GM13976 (cell line): ENCODE measurements at regions not wholly inside any gene's neighbourhood (a gene's known extent, or its start where the extent isn't known, plus 50 kb on each side); places are given as distances from the start of the nearest gene placed in this dataset.

Source experiments
- DNase-seq: peaks from one replicate; pipeline ENCODE4 v3.0.0; 2012; ENCODE audit warnings: low spot score
- CTCF ChIP-seq: IDR thresholded peaks from 2 replicates; pipeline ENCODE4 v1.5.1; 2012; ENCODE audit warnings: borderline replicate concordance, mild to moderate bottlenecking; ENCODE audit not compliant: insufficient read depth; ENCODE audit errors: extremely low read depth, missing control alignments, control extremely low read depth
- in situ Hi-C: fragments of 300-500 bp; cut with MboI; formaldehyde crosslinking; loops from one replicate; pipeline ENCODE4 v1.12.0; 2022; ENCODE audit warnings: low sequenced_read_pairs, mixed read lengths, inconsistent platforms; ENCODE audit not compliant: unreplicated experiment

GRCh38 chr6:126227833-126228702 lies 111.8 kb upstream of the CENPW start:
- in situ Hi-C loops = no loop called here
- DNase-seq = no peak
- no peak for TF ChIP-seq CTCF

- no peak for DNase-seq
- no peak for TF ChIP-seq CTCF
- in situ Hi-C loops = no loop called here
Observed at GRCh38 chr6:126232671-126233070, 107.2 kb upstream of the CENPW start.

- in situ Hi-C loops = no loop called here
Observed at GRCh38 chr6:126233192-126233591, 106.7 kb upstream of the CENPW start.

GRCh38 chr6:126235363-126235762 lies 104.6 kb upstream of the CENPW start:
- in situ Hi-C loops = no loop called here
- DNase-seq = no peak
- TF ChIP-seq CTCF = no peak

More at GRCh38 chr6:126233192-126233591, 106.7 kb upstream of the CENPW start:
- TF ChIP-seq CTCF = no peak
- no peak for DNase-seq

GRCh38 chr6:126245077-126245476 lies 94.8 kb upstream of the CENPW start:
- TF ChIP-seq CTCF = no peak
- DNase-seq = no peak
- in situ Hi-C loops = no loop called here

- in situ Hi-C loops = no loop called here
- no peak for TF ChIP-seq CTCF
- no peak for DNase-seq
Observed at GRCh38 chr6:126252154-126252553, 87.8 kb upstream of the CENPW start.

GRCh38 chr6:126253431-126253830 lies 86.5 kb upstream of the CENPW start:
- DNase-seq = no peak
- no peak for TF ChIP-seq CTCF
- in situ Hi-C loops = no loop called here
